ENCODE measurements at regions not wholly inside any gene's neighbourhood (a gene's known extent, or its start where the extent isn't known, plus 50 kb on each side); places are given as distances from the start of the nearest gene placed in this dataset.

DNA sequence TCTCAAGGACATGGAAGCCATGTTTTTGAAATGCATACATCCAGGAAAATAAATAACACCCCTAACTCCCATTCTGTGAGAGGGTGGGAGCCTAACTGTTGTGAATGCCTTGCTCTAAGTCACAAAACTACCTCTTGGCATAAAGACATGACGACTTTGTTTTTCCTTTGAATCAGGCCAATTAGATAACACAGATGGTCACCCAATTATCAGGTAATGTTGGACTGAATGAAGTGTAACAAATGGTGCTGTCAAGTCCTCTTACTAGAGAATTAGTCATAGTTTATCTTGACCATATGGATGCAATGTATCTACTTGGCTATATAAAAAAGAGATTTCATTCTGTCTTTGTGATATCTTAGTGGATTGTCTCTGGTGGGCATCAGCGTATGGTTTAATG, 553.6 kb upstream of the ATXN8OS start:
- no peaks in the 10 kb centered on the region for H4K20me1 ChIP-seq (ENCODE audit: insufficient read depth)
- H3K4me1 ChIP-seq (ENCODE audit: insufficient read depth), result no peaks in the 10 kb centered on the region
- TF ChIP-seq EZH2 (IDR thresholded peaks at IDR 0.05; ENCODE audit: insufficient read depth, poor library complexity, severe bottlenecking) (no peak), EZH2phosphoT487 (IDR thresholded peaks at IDR 0.05; ENCODE audit: insufficient read depth, low read depth) (no peak)
- no peaks in the 10 kb centered on the region for H3K79me2 ChIP-seq (ENCODE audit: insufficient read depth)
- no peaks in the 10 kb centered on the region for H3K9me3 ChIP-seq (ENCODE audit: low read depth)
- H3K9me2 ChIP-seq (ENCODE audit: insufficient read depth), result no peaks in the 10 kb centered on the region
- 10 to 18% methylated on average over 2 of the region's 2 CpGs for WGBS, 2 experiments (ENCODE audit: low coverage in 1 of 2, low lambda C conversion rate in 2 of 2, missing lambda C conversion rate in 2 of 2)
- in situ Hi-C loops (cut with MboI), result no loop called here
- H3F3A ChIP-seq (ENCODE audit: insufficient read depth), result no peaks in the 10 kb centered on the region
- H3K4me3 ChIP-seq, result no peak overlapping the region
- H3K36me3 ChIP-seq (ENCODE audit: low read depth), result no peaks in the 10 kb centered on the region
- H3K27ac ChIP-seq, result no peak overlapping the region
- H3K9ac ChIP-seq, result no peak overlapping the region
- no peak overlapping the region for H3K4me2 ChIP-seq (ENCODE audit: unreplicated experiment)
- no peak for DNase-seq
- no peaks in the 10 kb centered on the region for H3K27me3 ChIP-seq (replicated peaks; ENCODE audit: insufficient read depth)
- no peak overlapping the region for H2AFZ ChIP-seq

GRCh38 chr13:69551193-69551592, 556.4 kb upstream of the ATXN8OS start:
- Histone ChIP-seq H2AFZ (no peak overlapping the region), H3K4me1 (ENCODE audit: insufficient read depth) (no peaks in the 10 kb centered on the region), H3K9me2 (ENCODE audit: insufficient read depth) (no peaks in the 10 kb centered on the region), H3K79me2 (ENCODE audit: insufficient read depth) (no peaks in the 10 kb centered on the region), H4K20me1 (ENCODE audit: insufficient read depth) (no peaks in the 10 kb centered on the region), H3F3A (ENCODE audit: insufficient read depth) (no peaks in the 10 kb centered on the region), H3K27ac (no peak overlapping the region), H3K4me2 (ENCODE audit: unreplicated experiment) (no peak overlapping the region), H3K36me3 (ENCODE audit: low read depth) (no peaks in the 10 kb centered on the region), H3K4me3 (no peak overlapping the region), H3K9me3 (ENCODE audit: low read depth) (no peaks in the 10 kb centered on the region), H3K9ac (no peak overlapping the region), H3K27me3 (replicated peaks; ENCODE audit: insufficient read depth) (no peaks in the 10 kb centered on the region)
- in situ Hi-C loops (cut with MboI), result no loop called here
- WGBS, 2 experiments (ENCODE audit: low coverage in 1 of 2, low lambda C conversion rate in 2 of 2, missing lambda C conversion rate in 2 of 2), result 50 to 55% methylated on average over 2 of the region's 2 CpGs
- DNase-seq, result no peak
- TF ChIP-seq EZH2 (IDR thresholded peaks at IDR 0.05; ENCODE audit: insufficient read depth, poor library complexity, severe bottlenecking) (no peak), EZH2phosphoT487 (IDR thresholded peaks at IDR 0.05; ENCODE audit: insufficient read depth, low read depth) (no peak)

GRCh38 chr13:69547780-69548179, 559.8 kb upstream of the ATXN8OS start:
- in situ Hi-C loops (cut with MboI), result loop anchor here (25.0 kb wide), 1 partner anchor 1015 kb away; no protein-coding TSS in a partner anchor
- Histone ChIP-seq H4K20me1 (ENCODE audit: insufficient read depth) (no peaks in the 10 kb centered on the region), H3F3A (ENCODE audit: insufficient read depth) (no peaks in the 10 kb centered on the region), H2AFZ (no peak overlapping the region), H3K36me3 (ENCODE audit: low read depth) (no peaks in the 10 kb centered on the region), H3K9me2 (ENCODE audit: insufficient read depth) (no peaks in the 10 kb centered on the region), H3K4me2 (ENCODE audit: unreplicated experiment) (no peak overlapping the region), H3K27me3 (replicated peaks; ENCODE audit: insufficient read depth) (no peaks in the 10 kb centered on the region), H3K79me2 (ENCODE audit: insufficient read depth) (no peaks in the 10 kb centered on the region), H3K27ac (no peak overlapping the region), H3K4me1 (ENCODE audit: insufficient read depth) (no peaks in the 10 kb centered on the region), H3K9me3 (ENCODE audit: low read depth) (no peaks in the 10 kb centered on the region), H3K9ac (no peak overlapping the region), H3K4me3 (no peak overlapping the region)
- 8 to 10% methylated on average over 2 of the region's 2 CpGs for WGBS, 2 experiments (ENCODE audit: low coverage in 1 of 2, low lambda C conversion rate in 2 of 2, missing lambda C conversion rate in 2 of 2)
- DNase-seq, result no peak
- TF ChIP-seq EZH2 (IDR thresholded peaks at IDR 0.05; ENCODE audit: insufficient read depth, poor library complexity, severe bottlenecking), result no peak
- no peak for TF ChIP-seq EZH2phosphoT487 (IDR thresholded peaks at IDR 0.05; ENCODE audit: insufficient read depth, low read depth)

DNA sequence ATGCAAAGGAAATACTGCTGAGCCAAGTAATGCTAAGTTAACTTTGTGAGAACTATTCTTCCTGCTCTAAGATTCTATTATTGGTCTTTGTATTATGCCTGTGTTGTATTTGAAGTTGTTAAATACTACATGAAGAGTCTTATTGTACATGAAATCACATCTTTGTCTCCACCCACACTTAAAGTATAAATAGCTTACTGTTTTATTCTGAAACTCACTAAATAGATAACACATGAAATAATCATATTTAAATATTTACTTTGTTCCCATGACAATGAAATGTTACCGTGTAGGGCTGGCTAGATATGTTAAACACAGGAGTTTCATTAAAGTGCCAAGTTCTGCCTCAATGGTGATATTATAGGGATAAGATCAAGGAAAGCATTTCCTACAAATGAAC, 562.1 kb upstream of the ATXN8OS start:
- H3K4me3 ChIP-seq, result no peak overlapping the region
- TF ChIP-seq EZH2 (IDR thresholded peaks at IDR 0.05; ENCODE audit: insufficient read depth, poor library complexity, severe bottlenecking) (no peak), EZH2phosphoT487 (IDR thresholded peaks at IDR 0.05; ENCODE audit: insufficient read depth, low read depth) (no peak)
- 0 to 2% methylated on average over 1 of the region's 1 CpG for WGBS, 2 experiments (ENCODE audit: low coverage in 1 of 2, low lambda C conversion rate in 2 of 2, missing lambda C conversion rate in 2 of 2)
- no peaks in the 10 kb centered on the region for H3K9me3 ChIP-seq (ENCODE audit: low read depth)
- H3K36me3 ChIP-seq (ENCODE audit: low read depth), result no peaks in the 10 kb centered on the region
- no peak overlapping the region for H3K9ac ChIP-seq
- H3K4me2 ChIP-seq (ENCODE audit: unreplicated experiment), result no peak overlapping the region
- H3K79me2 ChIP-seq (ENCODE audit: insufficient read depth), result no peaks in the 10 kb centered on the region
- no peaks in the 10 kb centered on the region for H4K20me1 ChIP-seq (ENCODE audit: insufficient read depth)
- H3K27me3 ChIP-seq (replicated peaks; ENCODE audit: insufficient read depth), result no peaks in the 10 kb centered on the region
- no peak overlapping the region for H3K27ac ChIP-seq
- H3F3A ChIP-seq (ENCODE audit: insufficient read depth), result no peaks in the 10 kb centered on the region
- in situ Hi-C loops (cut with MboI), result loop anchor here (25.0 kb wide), 1 partner anchor 1017 kb away; no protein-coding TSS in a partner anchor
- DNase-seq, result no peak
- H3K4me1 ChIP-seq (ENCODE audit: insufficient read depth), result no peaks in the 10 kb centered on the region
- H3K9me2 ChIP-seq (ENCODE audit: insufficient read depth), result no peaks in the 10 kb centered on the region
- no peak overlapping the region for H2AFZ ChIP-seq

Measured in GM23248 (cell line).